SU-DHL-6 (cell line): ENCODE measurements at regions not wholly inside any gene's neighbourhood (a gene's known extent, or its start where the extent isn't known, plus 50 kb on each side); places are given as distances from the start of the nearest gene placed in this dataset.

ENCODE experiments used
- CTCF ChIP-seq: fragments of 200-600 bp; sonication (generic); IDR thresholded peaks from one replicate; pipeline ENCODE4 v1.5.1; 2017; ENCODE audit warnings: antibody characterized with exemption, mild to moderate bottlenecking, low read length, moderate library complexity; ENCODE audit not compliant: insufficient read depth, poor library complexity, severe bottlenecking
- EZH2phosphoT487 ChIP-seq: fragments of 200-600 bp; sonication (generic), shearing (Covaris generic); conservative IDR thresholded peaks from 2 replicates; pipeline ENCODE4 v1.6.1; 2018; ENCODE audit warnings: mild to moderate bottlenecking, antibody characterized with exemption, low read length, moderate library complexity, mixed read lengths

DNA sequence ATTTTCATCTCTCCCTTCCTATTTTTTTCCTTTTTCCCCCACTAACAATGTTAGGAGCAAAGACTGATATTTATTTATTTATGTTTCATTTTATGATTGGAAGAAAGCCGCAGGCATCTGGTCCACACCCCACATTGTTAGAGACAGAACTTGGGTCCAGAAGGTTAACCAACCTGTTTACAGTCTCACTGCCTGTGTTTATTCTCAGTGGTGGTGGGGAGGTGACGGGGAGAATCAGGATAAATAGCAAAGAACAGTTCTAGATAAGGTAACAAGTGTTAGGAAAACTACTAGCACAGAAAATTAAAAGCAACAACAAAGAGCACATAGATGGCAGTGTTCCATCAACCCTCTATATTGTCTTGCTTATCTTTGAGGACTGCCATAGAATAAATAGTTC is 301.7 kb upstream of the DIPK2B start:
- TF ChIP-seq CTCF (no peak), EZH2phosphoT487 (no peak)
